Skeletal muscle satellite cell (primary cell): ENCODE measurements at regions not wholly inside any gene's neighbourhood (a gene's known extent, or its start where the extent isn't known, plus 50 kb on each side); places are given as distances from the start of the nearest gene placed in this dataset.
"Not testable (repeated sequence)": the region's sequence is repeated elsewhere in the genome, so short reads cannot be mapped to it uniquely, and the experiment has no call there.

Experiments
- H3K27me3 ChIP-seq: 2 replicates; pipeline ENCODE4 v1.7.0; 2013; ENCODE audit warnings: low read length; ENCODE audit not compliant: control insufficient read depth, insufficient read depth
- H3K36me3 ChIP-seq: 2 replicates; pipeline ENCODE4 v1.7.0; 2013; ENCODE audit warnings: mild to moderate bottlenecking, control low read depth, low read length; ENCODE audit not compliant: insufficient read depth
- H3K4me1 ChIP-seq: 2 replicates; pipeline ENCODE4 v1.7.0; 2013; ENCODE audit warnings: low read length; ENCODE audit not compliant: control insufficient read depth, insufficient read depth
- H3K4me2 ChIP-seq: 2 replicates; pipeline ENCODE4 v1.7.0; 2013; ENCODE audit warnings: mild to moderate bottlenecking, low read length
- H3K4me3 ChIP-seq: 2 replicates; pipeline ENCODE4 v1.7.0; 2013; ENCODE audit warnings: low read length
- H3K9ac ChIP-seq: 2 replicates; pipeline ENCODE4 v1.7.0; 2013; ENCODE audit warnings: mild to moderate bottlenecking, low read depth, low read length, moderate library complexity
- H3K9me3 ChIP-seq: replicated peaks from 2 replicates; pipeline ENCODE4 v1.7.0; 2013; ENCODE audit warnings: mild to moderate bottlenecking, control low read depth, low read length

- no peak overlapping the region for H3K4me2 ChIP-seq
- no peak overlapping the region for H3K4me3 ChIP-seq
- no peak overlapping the region for H3K9ac ChIP-seq
- peaks cover 3% of the 10 kb centered on the region for H3K9me3 ChIP-seq
- no peaks in the 10 kb centered on the region for H3K36me3 ChIP-seq
- no peaks in the 10 kb centered on the region for H3K27me3 ChIP-seq
- H3K4me1 ChIP-seq = no peaks in the 10 kb centered on the region
These were observed 211.3 kb downstream of the TMEM121 start for GRCh38 chr14:105737504-105738246.

GRCh38 chr14:105738638-105739037 lies 212.3 kb downstream of the TMEM121 start:
- Histone ChIP-seq H3K4me3 (no peak overlapping the region), H3K4me2 (no peak overlapping the region), H3K9ac (no peak overlapping the region), H3K4me1 (no peaks in the 10 kb centered on the region), H3K27me3 (no peaks in the 10 kb centered on the region), H3K9me3 (peaks cover 2% of the 10 kb centered on the region), H3K36me3 (no peaks in the 10 kb centered on the region)

- Histone ChIP-seq H3K9ac (no peak overlapping the region), H3K4me3 (no peak overlapping the region), H3K36me3 (no peaks in the 10 kb centered on the region), H3K27me3 (no peaks in the 10 kb centered on the region), H3K9me3 (no peaks in the 10 kb centered on the region), H3K4me2 (no peak overlapping the region), H3K4me1 (no peaks in the 10 kb centered on the region)
These were observed 213.1 kb downstream of the TMEM121 start for GRCh38 chr14:105739331-105740102.

- H3K27me3 ChIP-seq, H3K9ac ChIP-seq, H3K4me2 ChIP-seq, H3K4me1 ChIP-seq, H3K36me3 ChIP-seq, H3K9me3 ChIP-seq, H3K4me3 ChIP-seq: not testable (repeated sequence)
These were observed 213.9 kb downstream of the TMEM121 start for GRCh38 chr14:105740272-105740671.

GRCh38 chr14:105740961-105741360 lies 214.6 kb downstream of the TMEM121 start:
- H3K9ac ChIP-seq, H3K27me3 ChIP-seq, H3K4me2 ChIP-seq, H3K36me3 ChIP-seq, H3K4me3 ChIP-seq, H3K4me1 ChIP-seq, H3K9me3 ChIP-seq: not testable (repeated sequence)

GRCh38 chr14:105741707-105742530 lies 215.5 kb downstream of the TMEM121 start:
- not testable (repeated sequence) for H3K36me3 ChIP-seq, H3K4me3 ChIP-seq, H3K4me2 ChIP-seq, H3K9me3 ChIP-seq, H3K27me3 ChIP-seq, H3K4me1 ChIP-seq, H3K9ac ChIP-seq

GRCh38 chr14:105742531-105742848 lies 216.1 kb downstream of the TMEM121 start:
- Histone ChIP-seq H3K9me3 (peaks cover 3% of the 10 kb centered on the region), H3K9ac (no peak overlapping the region), H3K4me2 (no peak overlapping the region), H3K4me3 (no peak overlapping the region), H3K27me3 (no peaks in the 10 kb centered on the region), H3K36me3 (no peaks in the 10 kb centered on the region), H3K4me1 (no peaks in the 10 kb centered on the region)

GRCh38 chr14:105742904-105743701 lies 216.7 kb downstream of the TMEM121 start:
- H3K9ac ChIP-seq, H3K4me3 ChIP-seq, H3K27me3 ChIP-seq, H3K9me3 ChIP-seq, H3K36me3 ChIP-seq, H3K4me1 ChIP-seq, H3K4me2 ChIP-seq: not testable (repeated sequence)

GRCh38 chr14:105744213-105744787 lies 217.9 kb downstream of the TMEM121 start:
- not testable (repeated sequence) for H3K4me1 ChIP-seq, H3K9me3 ChIP-seq, H3K36me3 ChIP-seq, H3K27me3 ChIP-seq, H3K4me2 ChIP-seq, H3K9ac ChIP-seq, H3K4me3 ChIP-seq

GRCh38 chr14:105745433-105746123 lies 219.2 kb downstream of the TMEM121 start:
- no peaks in the 10 kb centered on the region for H3K36me3 ChIP-seq
- H3K4me2 ChIP-seq = no peak overlapping the region
- no peaks in the 10 kb centered on the region for H3K4me1 ChIP-seq
- H3K9ac ChIP-seq = no peak overlapping the region
- H3K4me3 ChIP-seq = no peak overlapping the region
- no peaks in the 10 kb centered on the region for H3K27me3 ChIP-seq
- H3K9me3 ChIP-seq = peaks cover 7% of the 10 kb centered on the region
